NCI-H1930 (cell line): ENCODE measurements at regions not wholly inside any gene's neighbourhood (a gene's known extent, or its start where the extent isn't known, plus 50 kb on each side); places are given as distances from the start of the nearest gene placed in this dataset.
"Not testable (repeated sequence)": the region's sequence is repeated elsewhere in the genome, so short reads cannot be mapped to it uniquely, and the experiment has no call there.

Experiments used
- DNase-seq, 2 experiments: peaks; one replicate each; lab custom pipeline; 2025; lab: John Stamatoyannopoulos, UW

- no peak for DNase-seq
Measured at GRCh38 chr6:15090745-15091384, 155.0 kb upstream of the JARID2 start.

- DNase-seq = no peak
Measured at GRCh38 chr6:15096894-15097837, 148.7 kb upstream of the JARID2 start.

GRCh38 chr6:15101130-15101529 is 144.7 kb upstream of the JARID2 start:
- DNase-seq = no peak

GRCh38 chr6:15102241-15102640 is 143.6 kb upstream of the JARID2 start:
- DNase-seq = no peak

- DNase-seq = no peak
Measured at GRCh38 chr6:15106958-15107643, 138.8 kb upstream of the JARID2 start.

- no peak for DNase-seq
Measured at GRCh38 chr6:15107644-15108382, 138.1 kb upstream of the JARID2 start.

- no peak for DNase-seq
Measured at GRCh38 chr6:15108383-15108715, 137.5 kb upstream of the JARID2 start.

GRCh38 chr6:15109338-15110090 is 136.4 kb upstream of the JARID2 start:
- no peak for DNase-seq

- no peak for DNase-seq
Measured at GRCh38 chr6:15110726-15111354, 135.0 kb upstream of the JARID2 start.

- DNase-seq = not testable (repeated sequence)
Measured at GRCh38 chr6:15111576-15111975, 134.3 kb upstream of the JARID2 start.

GRCh38 chr6:15113587-15113986 is 132.3 kb upstream of the JARID2 start:
- DNase-seq = no peak

GRCh38 chr6:15114061-15114460 is 131.8 kb upstream of the JARID2 start:
- no peak for DNase-seq

GRCh38 chr6:15116889-15117288 is 129.0 kb upstream of the JARID2 start:
- DNase-seq = no peak

- no peak for DNase-seq
Measured at GRCh38 chr6:15121443-15121842, 124.4 kb upstream of the JARID2 start.

- DNase-seq = no peak
Measured at GRCh38 chr6:15121977-15122550, 123.8 kb upstream of the JARID2 start.

GRCh38 chr6:15129887-15130286 is 116.0 kb upstream of the JARID2 start:
- no peak for DNase-seq

GRCh38 chr6:15131234-15131633 is 114.6 kb upstream of the JARID2 start:
- no peak for DNase-seq

GRCh38 chr6:15131651-15132061 is 114.2 kb upstream of the JARID2 start:
- DNase-seq = no peak

- DNase-seq = no peak
Measured at GRCh38 chr6:15132167-15132566, 113.7 kb upstream of the JARID2 start.

- DNase-seq = no peak
Measured at GRCh38 chr6:15132854-15133670, 112.8 kb upstream of the JARID2 start.
